DOHH2 (cell line): ENCODE measurements at regions not wholly inside any gene's neighbourhood (a gene's known extent, or its start where the extent isn't known, plus 50 kb on each side); places are given as distances from the start of the nearest gene placed in this dataset.

Experiments
- H3F3A ChIP-seq: fragments of 200-600 bp; sonication (generic), shearing (Covaris generic); 2 replicates; pipeline ENCODE4 v1.6.0; 2016; ENCODE audit warnings: antibody characterized with exemption, mild to moderate bottlenecking; ENCODE audit not compliant: control insufficient read depth, insufficient read depth
- H3K27ac ChIP-seq: fragments of 200-600 bp; sonication (generic); 2 replicates; pipeline ENCODE4 v1.5.1; 2014; ENCODE audit warnings: low read depth, mild to moderate bottlenecking, low read length, moderate library complexity
- H3K27me3 ChIP-seq: fragments of 200-600 bp; sonication (generic); 2 replicates; pipeline ENCODE4 v1.6.1; 2014; ENCODE audit warnings: mild to moderate bottlenecking, low read length, mixed read lengths; ENCODE audit not compliant: control insufficient read depth
- H3K36me3 ChIP-seq: fragments of 200-600 bp; sonication (generic); 2 replicates; pipeline ENCODE4 v1.6.1; 2014; ENCODE audit warnings: mild to moderate bottlenecking, low read length, moderate library complexity, mixed read lengths; ENCODE audit not compliant: control insufficient read depth
- H3K4me1 ChIP-seq: fragments of 200-600 bp; sonication (generic); 2 replicates; pipeline ENCODE4 v1.6.1; 2014; ENCODE audit warnings: mild to moderate bottlenecking, low read length, mixed read lengths; ENCODE audit not compliant: control insufficient read depth
- H3K4me2 ChIP-seq: fragments of 200-600 bp; sonication (generic); 2 replicates; pipeline ENCODE4 v1.6.0; 2014; ENCODE audit warnings: mild to moderate bottlenecking, low read length, moderate library complexity
- H3K4me3 ChIP-seq: fragments of 200-600 bp; sonication (generic); 2 replicates; pipeline ENCODE4 v1.5.1; 2014; ENCODE audit warnings: mild to moderate bottlenecking, low read length, mixed read lengths
- H3K79me2 ChIP-seq: fragments of 200-600 bp; sonication (generic); 2 replicates; pipeline ENCODE4 v1.6.1; 2014; ENCODE audit warnings: mild to moderate bottlenecking, low read length, mixed read lengths; ENCODE audit not compliant: control insufficient read depth
- H3K9me2 ChIP-seq: fragments of 200-600 bp; sonication (generic); replicated peaks from 2 replicates; pipeline ENCODE4 v1.6.1; 2014; ENCODE audit warnings: mild to moderate bottlenecking, low read length, mixed read lengths; ENCODE audit not compliant: control insufficient read depth
- H3K9me3 ChIP-seq: fragments of 200-600 bp; sonication (generic); 2 replicates; pipeline ENCODE4 v1.6.1; 2014; ENCODE audit warnings: antibody characterized with exemption, low read length, mixed read lengths; ENCODE audit not compliant: control insufficient read depth, insufficient read depth
- H4K20me1 ChIP-seq: fragments of 200-600 bp; sonication (generic); 2 replicates; pipeline ENCODE4 v1.6.0; 2014; ENCODE audit warnings: low read depth, mild to moderate bottlenecking, antibody characterized with exemption, low read length, moderate library complexity; ENCODE audit not compliant: control insufficient read depth, insufficient read depth
- CTCF ChIP-seq: fragments of 200-600 bp; sonication (generic); IDR thresholded peaks from one replicate; pipeline ENCODE4 v1.5.1; 2014; ENCODE audit warnings: antibody characterized with exemption, mild to moderate bottlenecking, low read depth, low read length; ENCODE audit not compliant: poor library complexity, severe bottlenecking
- EZH2phosphoT487 ChIP-seq: fragments of 200-600 bp; sonication (generic); IDR thresholded peaks from 2 replicates; pipeline ENCODE4 v1.6.1; 2017; ENCODE audit warnings: borderline replicate concordance, mild to moderate bottlenecking, antibody characterized with exemption, low read length, moderate library complexity, mixed read lengths

GRCh38 chr1:218526198-218526580 is 181.1 kb downstream of the TGFB2 start:
- no peaks in the 10 kb centered on the region for H3K9me3 ChIP-seq
- H3K79me2 ChIP-seq: no peaks in the 10 kb centered on the region
- H4K20me1 ChIP-seq: no peaks in the 10 kb centered on the region
- no peak overlapping the region for H3K27ac ChIP-seq
- no peaks in the 10 kb centered on the region for H3K36me3 ChIP-seq
- no peaks in the 10 kb centered on the region for H3K27me3 ChIP-seq
- no peaks in the 10 kb centered on the region for H3F3A ChIP-seq
- H3K4me2 ChIP-seq: no peak overlapping the region
- TF ChIP-seq CTCF: no peak
- TF ChIP-seq EZH2phosphoT487: no peak
- no peaks in the 10 kb centered on the region for H3K4me1 ChIP-seq
- no peaks in the 10 kb centered on the region for H3K9me2 ChIP-seq
- H3K4me3 ChIP-seq: no peak overlapping the region

- Histone ChIP-seq H3K27me3 (no peaks in the 10 kb centered on the region), H4K20me1 (no peaks in the 10 kb centered on the region), H3K27ac (no peak overlapping the region), H3K79me2 (no peaks in the 10 kb centered on the region), H3K9me2 (no peaks in the 10 kb centered on the region), H3F3A (no peaks in the 10 kb centered on the region), H3K4me1 (no peaks in the 10 kb centered on the region), H3K4me3 (no peak overlapping the region), H3K36me3 (no peaks in the 10 kb centered on the region), H3K4me2 (no peak overlapping the region), H3K9me3 (no peaks in the 10 kb centered on the region)
- TF ChIP-seq CTCF: no peak
- TF ChIP-seq EZH2phosphoT487: no peak
Observed at GRCh38 chr1:218527737-218528136, 182.6 kb downstream of the TGFB2 start.

- Histone ChIP-seq H3K36me3 (no peaks in the 10 kb centered on the region), H3K4me3 (no peak overlapping the region), H3K27me3 (no peaks in the 10 kb centered on the region), H3K4me1 (no peaks in the 10 kb centered on the region), H3K9me3 (no peaks in the 10 kb centered on the region), H3K9me2 (no peaks in the 10 kb centered on the region), H3F3A (no peaks in the 10 kb centered on the region), H3K79me2 (no peaks in the 10 kb centered on the region), H4K20me1 (no peaks in the 10 kb centered on the region), H3K27ac (no peak overlapping the region), H3K4me2 (no peak overlapping the region)
- TF ChIP-seq CTCF (no peak), EZH2phosphoT487 (no peak)
Observed at GRCh38 chr1:218529646-218530300, 184.6 kb downstream of the TGFB2 start.

- H3F3A ChIP-seq: no peaks in the 10 kb centered on the region
- H3K27ac ChIP-seq: no peak overlapping the region
- no peaks in the 10 kb centered on the region for H3K27me3 ChIP-seq
- H3K4me2 ChIP-seq: no peak overlapping the region
- TF ChIP-seq EZH2phosphoT487 (no peak), CTCF (no peak)
- no peaks in the 10 kb centered on the region for H3K79me2 ChIP-seq
- no peaks in the 10 kb centered on the region for H4K20me1 ChIP-seq
- no peak overlapping the region for H3K4me3 ChIP-seq
- H3K4me1 ChIP-seq: no peaks in the 10 kb centered on the region
- H3K9me2 ChIP-seq: no peaks in the 10 kb centered on the region
- no peaks in the 10 kb centered on the region for H3K9me3 ChIP-seq
- H3K36me3 ChIP-seq: no peaks in the 10 kb centered on the region
Observed at GRCh38 chr1:218531936-218532335, 186.8 kb downstream of the TGFB2 start.
